ENCODE measurements at regions not wholly inside any gene's neighbourhood (a gene's known extent, or its start where the extent isn't known, plus 50 kb on each side); places are given as distances from the start of the nearest gene placed in this dataset.

DNA sequence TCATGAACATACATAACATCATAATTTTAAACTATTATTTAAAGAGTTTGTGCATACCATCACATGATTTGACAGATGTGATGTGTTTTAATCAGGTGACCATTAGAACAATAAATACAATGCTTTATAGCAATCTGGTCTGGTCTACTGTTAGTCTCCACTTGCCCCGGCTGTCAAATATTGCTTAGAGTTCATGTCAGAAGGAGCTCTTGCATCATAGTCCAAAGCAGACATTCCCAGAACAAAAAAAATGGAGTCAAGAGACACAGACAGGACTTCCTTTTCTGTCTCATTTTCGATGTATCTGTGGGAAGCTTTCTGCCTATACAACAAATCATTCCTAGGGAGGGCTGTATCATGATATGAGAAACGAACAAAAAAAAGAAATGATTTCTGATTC is 979.2 kb upstream of the WWC1 start:
- H3K4me1 Mint-ChIP-seq (ENCODE audit: low read depth): peaks cover 4% of the 10 kb centered on the region
- DNase-seq (ENCODE audit: low spot score): no peak
- no peak for TF ChIP-seq CTCF (IDR thresholded peaks at IDR 0.05)
- H3K36me3 Mint-ChIP-seq (ENCODE audit: low read depth): no peaks in the 10 kb centered on the region
- no peak overlapping the region for H3K27ac Mint-ChIP-seq (ENCODE audit: unreplicated experiment)
- no peaks in the 10 kb centered on the region for H3K9me3 Mint-ChIP-seq (ENCODE audit: low read depth)
- H3K4me3 Mint-ChIP-seq (ENCODE audit: unreplicated experiment): no peak overlapping the region
- H3K27me3 Mint-ChIP-seq (ENCODE audit: low read depth): peaks cover 18% of the 10 kb centered on the region

- Mint-ChIP-seq H3K9me3 (ENCODE audit: low read depth) (no peaks in the 10 kb centered on the region), H3K27ac (ENCODE audit: unreplicated experiment) (no peak overlapping the region), H3K36me3 (ENCODE audit: low read depth) (no peaks in the 10 kb centered on the region), H3K4me1 (ENCODE audit: low read depth) (peaks cover 4% of the 10 kb centered on the region), H3K27me3 (ENCODE audit: low read depth) (peaks cover 8% of the 10 kb centered on the region), H3K4me3 (ENCODE audit: unreplicated experiment) (no peak overlapping the region)
- DNase-seq (ENCODE audit: low spot score): no peak
- TF ChIP-seq CTCF (IDR thresholded peaks at IDR 0.05): no peak
Observed at GRCh38 chr5:167315762-167316161, 975.7 kb upstream of the WWC1 start.

GRCh38 chr5:167317884-167318283 is 973.6 kb upstream of the WWC1 start:
- H3K4me1 Mint-ChIP-seq (ENCODE audit: low read depth): no peaks in the 10 kb centered on the region
- TF ChIP-seq CTCF (IDR thresholded peaks at IDR 0.05): no peak
- no peak for DNase-seq (ENCODE audit: low spot score)
- H3K4me3 Mint-ChIP-seq (ENCODE audit: unreplicated experiment): no peak overlapping the region
- no peaks in the 10 kb centered on the region for H3K36me3 Mint-ChIP-seq (ENCODE audit: low read depth)
- no peak overlapping the region for H3K27ac Mint-ChIP-seq (ENCODE audit: unreplicated experiment)
- no peaks in the 10 kb centered on the region for H3K9me3 Mint-ChIP-seq (ENCODE audit: low read depth)
- peaks cover 8% of the 10 kb centered on the region for H3K27me3 Mint-ChIP-seq (ENCODE audit: low read depth)

GRCh38 chr5:167319243-167319642 is 972.2 kb upstream of the WWC1 start:
- Mint-ChIP-seq H3K27ac (ENCODE audit: unreplicated experiment) (no peak overlapping the region), H3K4me3 (ENCODE audit: unreplicated experiment) (no peak overlapping the region), H3K36me3 (ENCODE audit: low read depth) (no peaks in the 10 kb centered on the region), H3K9me3 (ENCODE audit: low read depth) (no peaks in the 10 kb centered on the region), H3K4me1 (ENCODE audit: low read depth) (no peaks in the 10 kb centered on the region), H3K27me3 (ENCODE audit: low read depth) (peaks cover 8% of the 10 kb centered on the region)
- no peak for TF ChIP-seq CTCF (IDR thresholded peaks at IDR 0.05)
- no peak for DNase-seq (ENCODE audit: low spot score)

GRCh38 chr5:167320019-167320418 is 971.4 kb upstream of the WWC1 start:
- no peak overlapping the region for H3K27ac Mint-ChIP-seq (ENCODE audit: unreplicated experiment)
- no peaks in the 10 kb centered on the region for H3K4me1 Mint-ChIP-seq (ENCODE audit: low read depth)
- DNase-seq (ENCODE audit: low spot score): no peak
- no peak overlapping the region for H3K4me3 Mint-ChIP-seq (ENCODE audit: unreplicated experiment)
- H3K27me3 Mint-ChIP-seq (ENCODE audit: low read depth): peaks cover 10% of the 10 kb centered on the region
- no peaks in the 10 kb centered on the region for H3K36me3 Mint-ChIP-seq (ENCODE audit: low read depth)
- TF ChIP-seq CTCF (IDR thresholded peaks at IDR 0.05): no peak
- H3K9me3 Mint-ChIP-seq (ENCODE audit: low read depth): no peaks in the 10 kb centered on the region
